Esophagus squamous epithelium (tissue), 4 donors: ENCODE measurements at regions not wholly inside any gene's neighbourhood (a gene's known extent, or its start where the extent isn't known, plus 50 kb on each side); places are given as distances from the start of the nearest gene placed in this dataset.

Experiments
- CTCF ChIP-seq, 6 experiments: fragments of 450-650 bp in 4 of 6; fragments of 200-600 bp in 2 of 6; sonication (generic) in 2 of 6; IDR thresholded peaks; one replicate each; pipeline ENCODE4 v1.5.1; 2016 to 2019; ENCODE audit warnings: antibody characterized with exemption in 6 of 6, mild to moderate bottlenecking in 4 of 6, moderate library complexity in 4 of 6
- POLR2A ChIP-seq, 4 donors: fragments of 450-650 bp; IDR thresholded peaks; one replicate each; pipeline ENCODE4 v1.6.1; 2017; ENCODE audit warnings: antibody characterized with exemption in 4 of 4, mild to moderate bottlenecking in 4 of 4, moderate library complexity in 3 of 4

GRCh38 chrX:79089896-79090584 lies 54.4 kb upstream of the GPR174 start:
- TF ChIP-seq POLR2A (IDR thresholded peaks at IDR 0.05) (no peak), CTCF (IDR thresholded peaks at IDR 0.05) (no peak)
